HG03575 (cell line): ENCODE measurements at regions not wholly inside any gene's neighbourhood (a gene's known extent, or its start where the extent isn't known, plus 50 kb on each side); places are given as distances from the start of the nearest gene placed in this dataset.

ENCODE experiments used
- ATAC-seq: cut with Tn5 transposase; IDR thresholded peaks from one replicate; pipeline ENCODE4 v1.9.1; 2021; ENCODE audit not compliant: unreplicated experiment, insufficient number of reproducible peaks, low FRiP score; ENCODE audit errors: extremely low read depth

DNA sequence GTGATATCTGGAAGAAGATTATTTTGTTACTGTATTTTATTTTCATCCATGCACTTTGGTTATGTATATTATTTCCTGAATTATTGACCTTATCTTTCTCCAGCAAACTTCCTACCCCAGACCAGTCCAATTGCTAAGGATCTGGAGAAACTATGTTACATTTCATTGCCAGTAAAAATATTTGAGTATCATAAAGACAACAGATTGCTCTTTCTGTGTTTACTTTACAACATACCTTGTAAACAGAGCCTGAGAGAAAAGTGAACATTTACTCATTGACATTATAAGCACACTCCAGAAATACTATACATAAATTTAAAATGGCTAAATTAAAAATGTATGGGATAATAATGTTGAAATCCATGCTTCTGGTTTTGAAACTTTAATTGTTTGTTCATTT lies 186.2 kb upstream of the FAM3C start:
- no peak for ATAC-seq

DNA sequence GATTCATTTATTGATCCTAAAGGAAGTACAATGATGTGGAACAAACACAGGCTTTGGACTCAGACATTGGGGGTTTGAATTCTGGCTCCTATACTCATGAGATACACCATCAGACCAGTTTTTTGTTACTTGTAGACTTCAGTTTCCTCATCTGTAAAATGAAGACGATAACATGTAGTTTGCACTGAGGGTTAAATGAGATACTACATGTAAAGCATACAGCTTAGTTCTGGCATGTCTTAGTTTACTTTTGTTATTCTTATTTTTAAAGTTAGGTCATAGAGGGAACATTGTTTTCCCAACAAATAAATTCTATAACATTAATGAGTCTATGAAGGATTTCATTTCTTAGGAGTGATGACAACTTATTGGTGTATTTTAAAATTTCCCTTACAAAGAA lies 183.5 kb upstream of the FAM3C start:
- ATAC-seq: no peak

DNA sequence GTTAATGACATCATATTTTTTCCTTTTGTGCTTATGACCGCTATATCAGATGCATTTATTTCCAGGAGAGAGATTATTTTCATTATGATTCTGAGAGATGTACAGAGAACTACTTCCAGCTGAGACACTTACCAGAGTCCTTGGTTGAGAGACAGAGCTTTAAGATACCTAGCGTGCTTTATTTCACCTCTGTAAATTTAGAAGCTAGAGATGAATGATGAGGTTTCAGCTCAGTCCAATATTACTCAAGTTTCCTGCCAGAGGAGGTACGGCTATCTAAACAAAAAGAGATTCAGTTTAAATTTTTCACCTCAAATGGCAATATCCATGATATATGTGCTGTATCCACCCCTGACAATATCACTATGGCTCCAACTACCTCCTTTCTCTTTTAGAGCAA lies 182.6 kb upstream of the FAM3C start:
- ATAC-seq: no peak

DNA sequence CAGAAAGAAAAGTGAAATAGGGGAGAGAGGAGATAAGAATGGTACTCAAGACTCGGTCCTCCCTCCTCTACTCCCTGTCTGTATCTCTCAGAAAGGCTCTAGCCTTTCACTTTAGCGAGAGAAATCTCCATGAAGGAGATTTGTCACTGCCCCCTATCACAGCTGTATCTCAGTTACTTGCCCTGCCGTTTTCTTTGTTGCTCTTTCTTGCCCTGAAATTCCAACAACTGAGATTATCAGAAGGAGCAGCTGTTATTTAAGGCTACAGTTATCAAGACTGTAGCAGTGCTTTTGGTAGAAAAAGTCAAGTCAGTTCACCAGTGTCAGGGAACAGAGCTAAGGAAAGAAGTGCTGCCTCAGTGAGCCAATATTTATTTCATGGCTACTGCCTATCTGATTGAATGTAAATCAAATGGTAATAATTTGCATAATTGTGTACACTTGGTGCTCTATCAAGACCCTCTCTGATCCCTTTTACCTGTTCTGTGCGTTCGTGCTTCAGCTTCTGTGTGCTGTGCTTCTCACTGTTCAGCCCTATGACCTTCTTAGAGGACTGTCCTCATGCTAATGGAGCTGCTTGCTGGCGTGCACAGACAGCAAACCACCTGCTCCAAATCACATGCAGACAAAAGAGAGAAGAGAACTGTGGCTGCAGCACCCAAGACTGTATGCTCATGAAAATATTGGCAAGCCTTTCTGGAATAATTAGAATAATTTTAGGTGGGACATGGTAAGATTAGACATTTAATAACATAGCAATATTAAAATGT lies 180.2 kb upstream of the FAM3C start:
- no peak for ATAC-seq

DNA sequence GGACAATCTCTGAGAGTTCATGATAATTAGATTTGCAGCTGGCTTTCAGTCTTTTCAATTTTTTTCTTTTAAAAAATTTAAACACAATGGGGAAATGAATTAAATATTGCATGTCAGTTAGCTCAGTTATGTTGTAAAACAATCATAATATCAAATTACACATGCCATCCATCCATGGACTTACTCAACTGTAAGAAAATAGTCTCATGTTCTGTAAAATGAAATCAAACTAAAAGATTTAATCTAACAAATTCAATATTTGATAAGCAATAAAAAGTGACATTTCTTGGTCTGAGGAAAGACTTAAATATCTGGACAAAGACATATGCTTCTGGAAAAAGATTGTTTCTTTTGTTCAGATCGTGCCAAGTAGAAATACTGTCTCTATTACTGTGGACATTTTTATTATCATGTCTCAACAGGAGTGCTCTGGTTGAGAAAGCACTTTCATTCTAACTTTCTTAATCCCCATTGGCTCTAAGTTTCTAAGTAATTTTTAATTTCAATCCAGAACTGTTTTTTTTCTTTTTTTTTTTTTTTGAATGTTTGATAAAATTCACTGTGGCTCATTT lies 179.2 kb upstream of the FAM3C start:
- no peak for ATAC-seq

DNA sequence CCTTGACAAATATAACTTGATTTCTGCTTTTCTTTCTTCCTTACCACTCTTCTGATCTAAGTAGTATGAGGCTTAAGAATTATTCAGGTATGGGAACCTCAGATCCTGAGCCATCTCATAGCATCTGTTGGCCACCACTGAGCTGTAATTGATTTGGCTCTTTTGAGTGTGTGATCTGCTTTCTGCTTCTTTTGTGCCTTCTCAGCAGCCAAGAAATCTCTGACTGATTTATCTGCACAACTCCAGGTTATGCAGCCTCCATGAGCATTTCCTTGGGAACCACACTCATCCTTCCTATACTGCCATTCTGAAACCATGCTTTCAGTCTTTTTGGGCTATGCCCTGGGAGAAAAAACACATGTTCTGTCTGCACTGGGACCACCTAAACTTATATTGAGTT lies 178.0 kb upstream of the FAM3C start:
- no peak for ATAC-seq

DNA sequence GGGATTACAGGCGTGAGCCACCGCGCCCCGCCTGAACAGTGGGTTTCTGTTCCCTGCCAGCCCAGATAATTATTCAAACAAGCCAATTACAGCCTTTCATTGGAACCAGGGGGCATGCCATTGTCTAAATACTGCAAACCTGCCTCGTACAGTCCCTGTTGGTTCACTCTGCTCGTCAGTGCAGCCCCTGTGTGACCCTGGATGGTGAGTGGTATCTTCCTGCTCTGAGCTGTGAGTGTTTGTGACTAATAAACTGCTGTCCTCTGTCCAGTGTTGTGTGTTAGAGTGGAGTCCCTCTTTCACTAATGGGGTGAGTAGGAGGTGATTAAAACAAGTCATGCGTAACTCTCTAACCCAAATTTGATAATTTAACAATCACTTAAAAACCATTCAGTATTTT lies 176.5 kb upstream of the FAM3C start:
- ATAC-seq: no peak

DNA sequence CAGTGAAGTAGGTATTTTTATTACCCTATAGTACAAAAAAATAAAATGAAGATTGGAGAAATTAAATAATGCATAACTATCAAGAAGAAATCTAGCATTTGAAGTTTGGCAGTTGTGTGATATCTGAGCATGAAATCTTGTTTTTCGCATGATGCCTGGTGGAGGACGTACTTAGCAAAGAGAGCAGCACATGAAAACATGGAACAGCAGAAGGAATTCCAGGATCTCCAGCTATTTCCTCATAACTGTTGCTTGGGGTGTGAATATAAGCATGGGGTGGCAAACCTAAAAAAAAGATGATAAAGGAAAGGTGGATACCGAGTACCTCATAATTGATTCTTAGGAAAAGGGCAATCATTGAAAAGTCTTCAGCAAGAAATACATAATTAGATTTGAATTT lies 174.3 kb upstream of the FAM3C start:
- ATAC-seq: no peak

DNA sequence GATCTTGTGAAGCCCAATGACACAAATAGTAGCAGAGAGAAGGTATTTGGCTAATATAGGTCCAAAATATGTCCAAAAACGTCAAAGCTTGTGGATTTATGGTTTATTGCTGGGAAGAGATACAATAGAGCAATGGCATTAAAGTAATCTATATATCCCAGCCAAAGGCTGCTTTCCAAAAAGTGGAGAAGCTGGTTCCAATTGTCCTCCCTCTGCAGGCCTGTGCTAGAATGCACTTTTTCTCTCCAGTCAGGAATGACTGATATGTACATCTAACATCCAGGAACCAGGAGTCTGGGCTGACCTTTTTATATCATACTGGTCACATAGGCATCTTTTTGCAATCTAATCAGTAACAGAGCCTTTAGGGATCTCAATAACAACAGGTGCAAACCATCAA lies 167.1 kb upstream of the FAM3C start:
- no peak for ATAC-seq

DNA sequence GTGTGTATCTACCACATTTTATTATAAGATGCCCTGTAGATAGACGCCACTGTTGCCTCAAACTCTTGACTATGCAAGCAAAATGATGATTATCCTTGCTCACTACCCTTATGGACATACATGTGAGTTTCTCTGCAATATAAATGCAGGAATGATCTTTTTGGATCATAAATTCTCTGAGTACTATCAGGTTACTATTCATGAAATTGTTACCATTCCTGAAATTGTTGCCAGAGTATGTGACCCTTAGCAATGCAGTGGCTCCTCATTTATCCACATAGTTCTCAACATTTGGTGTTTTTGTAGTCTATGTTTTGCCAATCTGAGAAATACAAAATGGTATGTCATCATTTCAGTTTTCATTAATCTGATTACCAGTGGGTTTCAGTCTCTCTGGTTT lies 166.2 kb upstream of the FAM3C start:
- no peak for ATAC-seq

DNA sequence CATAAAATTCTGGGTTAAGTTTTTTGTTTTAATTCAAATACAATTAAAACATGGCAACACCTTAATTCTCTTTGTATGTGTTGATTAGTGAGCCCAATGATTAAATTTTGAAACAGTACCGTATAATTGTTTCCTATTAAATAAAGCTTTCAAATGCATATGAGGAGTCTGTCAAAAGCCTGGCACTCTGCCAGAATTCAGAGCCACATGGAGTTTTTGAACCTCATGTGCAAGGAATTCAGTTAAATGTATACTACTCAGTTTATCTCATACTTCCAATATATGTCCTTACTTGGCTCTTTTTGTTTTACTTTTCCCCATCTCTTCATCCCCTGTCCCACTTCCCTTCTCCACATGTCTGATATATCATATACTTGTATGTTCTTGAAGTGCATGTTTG lies 165.6 kb upstream of the FAM3C start:
- ATAC-seq: no peak

DNA sequence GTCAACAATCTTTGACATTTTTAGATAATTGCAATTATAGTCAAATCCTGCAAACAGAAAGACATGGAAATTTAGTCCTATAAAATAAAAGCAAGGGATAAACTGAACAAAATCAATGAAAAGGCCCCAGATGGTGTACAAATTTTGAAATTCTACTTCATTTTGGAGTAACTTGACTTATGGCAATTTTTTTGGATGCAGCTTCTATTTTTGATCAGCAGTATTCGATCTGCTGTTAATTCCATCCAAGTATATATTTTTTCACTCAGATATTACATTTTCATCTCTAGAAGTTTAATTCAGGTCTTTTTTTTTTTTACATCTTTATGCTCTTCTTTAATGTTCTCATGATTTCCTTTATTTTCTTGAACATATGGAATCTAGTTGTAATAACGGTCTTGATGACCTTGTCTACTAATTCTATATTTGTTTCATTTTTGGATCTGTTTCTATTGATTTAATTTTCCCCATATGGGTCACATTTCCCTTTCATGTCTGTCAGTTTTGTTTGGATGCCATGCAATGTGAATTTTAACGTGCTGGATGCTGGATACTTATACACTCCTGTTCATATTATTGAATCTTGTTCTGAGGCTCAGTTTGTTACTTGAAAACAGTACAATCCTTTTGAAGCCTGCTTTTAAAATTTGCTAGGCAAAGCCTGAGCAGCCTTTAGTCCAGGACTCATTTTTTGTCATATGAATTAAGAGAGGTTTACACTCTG lies 164.3 kb upstream of the FAM3C start:
- ATAC-seq: no peak

DNA sequence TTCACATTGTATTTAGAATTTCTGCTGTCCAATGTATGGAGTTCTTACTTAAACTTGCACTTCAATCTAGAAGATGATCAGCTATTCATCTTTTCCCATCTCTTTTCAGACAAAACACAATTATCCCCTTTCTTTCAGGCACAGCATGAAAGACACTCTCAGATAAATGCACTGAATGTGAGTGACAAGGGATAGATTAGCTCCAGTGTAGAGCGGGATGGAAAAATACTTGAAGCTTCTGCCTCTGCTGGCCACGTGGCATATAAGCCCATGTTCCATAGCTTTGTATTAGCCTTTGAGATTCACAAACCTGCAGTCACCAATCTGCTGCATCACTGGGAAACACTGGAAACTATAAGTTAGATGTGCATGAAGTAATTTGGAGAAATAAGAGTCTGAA lies 162.2 kb upstream of the FAM3C start:
- ATAC-seq: no peak

DNA sequence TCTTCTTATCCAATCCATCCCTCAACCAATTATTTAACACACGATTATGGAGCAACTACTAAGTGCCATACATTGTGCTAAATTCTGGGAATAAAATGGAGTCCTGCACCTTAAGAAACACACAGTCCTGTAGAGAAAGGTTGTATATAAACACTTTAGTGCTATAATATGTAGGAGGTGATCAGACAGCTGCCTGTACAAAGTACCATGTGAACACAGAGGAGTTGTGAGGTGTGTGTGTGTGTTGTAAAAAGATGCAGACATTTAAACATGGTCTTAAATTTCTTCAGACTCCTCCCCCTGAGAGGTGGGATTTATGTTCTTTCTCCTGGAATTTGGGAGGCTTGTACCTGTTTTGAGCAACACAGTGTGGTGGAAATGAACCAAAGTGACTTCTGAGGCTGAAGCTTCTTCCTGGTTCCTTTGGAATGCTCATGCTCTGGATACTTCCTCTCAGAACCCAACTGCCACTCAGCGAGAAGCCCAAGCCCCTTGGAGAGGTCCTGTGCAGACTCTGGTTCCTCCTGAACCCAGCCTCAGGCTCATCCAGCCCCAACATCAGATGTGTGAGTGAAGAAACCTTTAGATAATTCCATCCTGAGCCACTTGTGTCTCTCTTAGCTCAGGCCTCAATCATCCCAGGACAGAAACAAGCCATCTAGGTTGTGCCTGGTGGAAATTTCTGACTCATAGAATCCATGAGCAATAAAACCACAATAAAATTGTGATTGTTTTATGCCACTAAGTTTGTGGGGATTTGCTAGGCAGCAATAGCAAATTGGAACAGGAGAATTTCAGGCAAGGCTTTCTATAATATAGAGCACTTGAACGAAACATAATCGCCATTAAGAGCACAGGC lies 161.2 kb upstream of the FAM3C start:
- no peak for ATAC-seq

DNA sequence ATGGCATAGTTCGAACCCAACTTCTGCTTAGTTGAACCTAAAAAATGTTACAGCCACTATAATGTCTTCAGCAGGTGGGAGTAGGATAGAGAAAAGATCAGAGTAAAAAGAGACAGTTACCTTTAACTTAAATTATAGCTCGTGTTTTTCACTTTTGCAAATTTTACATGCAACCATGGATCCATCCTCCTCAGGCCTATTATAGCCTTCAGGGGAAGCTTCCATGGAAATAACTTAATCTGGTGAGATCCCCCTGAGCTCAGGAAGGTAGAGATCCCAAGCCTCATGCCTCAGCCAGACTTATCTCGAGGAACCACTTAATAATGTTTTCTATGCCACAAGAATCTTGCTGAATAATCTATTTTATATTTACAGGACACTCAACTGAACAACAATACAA lies 159.4 kb upstream of the FAM3C start:
- ATAC-seq: no peak

DNA sequence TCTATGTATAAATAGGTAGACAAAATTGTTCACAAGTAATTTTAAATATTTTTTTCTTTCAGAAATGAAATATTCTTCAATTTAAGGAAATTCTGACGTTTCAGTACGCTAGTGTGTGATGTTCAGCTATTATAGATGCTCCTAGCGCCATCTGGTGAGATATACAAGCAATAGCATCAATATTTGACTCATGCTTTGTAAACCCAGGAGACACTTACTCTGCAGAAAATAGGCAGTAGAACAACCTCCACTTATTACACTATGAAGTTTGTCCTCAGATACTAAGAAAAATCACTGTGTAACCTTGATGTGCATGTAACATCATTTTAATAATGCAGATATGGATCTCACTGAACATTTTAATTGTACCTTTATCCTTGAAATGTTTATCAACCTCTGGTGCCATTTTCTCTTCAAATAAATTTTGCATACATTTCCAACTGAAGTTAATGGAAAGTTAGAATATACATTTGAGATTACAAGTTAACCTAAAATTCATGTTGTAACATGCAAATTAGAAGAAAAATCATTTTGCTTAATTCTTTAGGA lies 151.5 kb upstream of the FAM3C start:
- ATAC-seq: peak; percentile 66

DNA sequence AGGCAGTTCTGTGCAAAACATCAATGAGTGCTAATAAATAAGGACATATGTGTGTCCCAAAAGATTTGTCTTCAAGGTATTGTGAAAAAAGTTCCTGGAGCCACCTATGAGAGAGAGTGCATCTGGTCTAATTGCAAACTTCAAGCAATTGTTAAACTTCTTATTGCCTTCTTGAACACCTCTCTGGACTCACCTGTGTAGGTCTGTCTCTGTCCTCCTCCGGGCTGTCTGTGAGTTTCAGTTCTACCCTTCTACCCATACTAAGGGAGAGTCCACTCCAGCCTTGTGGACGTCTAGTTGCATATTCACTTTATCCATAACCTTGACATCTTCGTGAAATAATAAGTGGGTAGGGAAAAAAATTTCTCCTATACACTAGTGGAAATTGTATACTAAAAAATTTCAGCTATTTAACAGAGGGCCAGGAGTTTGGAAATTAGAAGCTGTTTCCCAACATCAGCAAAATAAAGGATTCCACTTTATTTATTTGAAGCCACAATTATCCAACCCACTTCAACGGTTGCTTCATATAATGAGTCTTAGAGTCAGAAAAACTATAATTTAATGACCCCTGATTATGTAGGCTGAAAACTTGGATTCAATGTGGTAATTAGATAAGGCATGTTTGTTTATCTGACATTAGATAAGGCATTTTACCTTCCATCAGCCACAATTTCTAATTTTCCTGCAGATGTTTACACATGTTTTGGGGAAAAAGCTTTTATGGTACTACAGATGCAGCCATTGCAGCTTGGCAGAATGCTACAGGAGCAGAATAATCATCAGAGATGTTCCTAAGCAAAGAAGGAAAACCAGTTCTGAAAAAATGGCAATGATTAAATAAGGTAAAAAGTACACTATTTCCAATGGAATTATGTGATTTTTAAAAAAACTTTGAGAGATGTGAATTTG lies 150.8 kb upstream of the FAM3C start:
- no peak for ATAC-seq

DNA sequence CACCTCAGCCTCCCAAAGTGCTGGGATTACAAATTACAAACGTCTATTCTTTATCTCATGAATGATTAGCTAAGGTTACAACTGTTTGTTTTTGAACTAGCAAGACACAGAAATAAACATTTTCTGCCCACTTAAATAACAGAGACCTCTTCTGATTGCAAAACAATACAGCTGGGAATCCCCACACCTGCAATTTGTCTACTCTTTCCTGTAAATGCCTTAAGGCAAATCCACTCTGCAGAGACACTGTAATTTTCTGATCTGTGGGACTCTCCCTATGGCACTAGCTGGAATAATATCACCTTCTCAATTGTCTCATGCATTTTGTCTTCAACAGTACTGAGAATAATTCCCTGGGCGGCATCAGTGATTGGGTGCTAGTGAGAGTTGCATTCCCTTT lies 149.3 kb upstream of the FAM3C start:
- ATAC-seq: no peak
